OCI-LY3 (cell line): ENCODE measurements at regions not wholly inside any gene's neighbourhood (a gene's known extent, or its start where the extent isn't known, plus 50 kb on each side); places are given as distances from the start of the nearest gene placed in this dataset.

Experiments used
- EZH2phosphoT487 ChIP-seq: fragments of 200-600 bp; shearing (Covaris generic); IDR thresholded peaks from 2 replicates; pipeline ENCODE4 v1.6.1; 2018; ENCODE audit warnings: antibody characterized with exemption, mixed run types, low read depth
- TF ChIP-seq, protein P1 (sequence below): fragments of 200-600, 300-600 bp; sonication (generic); IDR thresholded peaks from 2 replicates; pipeline ENCODE4 v1.5.1; 2014; ENCODE audit warnings: antibody characterized with exemption, low read length, low read depth

DNA sequence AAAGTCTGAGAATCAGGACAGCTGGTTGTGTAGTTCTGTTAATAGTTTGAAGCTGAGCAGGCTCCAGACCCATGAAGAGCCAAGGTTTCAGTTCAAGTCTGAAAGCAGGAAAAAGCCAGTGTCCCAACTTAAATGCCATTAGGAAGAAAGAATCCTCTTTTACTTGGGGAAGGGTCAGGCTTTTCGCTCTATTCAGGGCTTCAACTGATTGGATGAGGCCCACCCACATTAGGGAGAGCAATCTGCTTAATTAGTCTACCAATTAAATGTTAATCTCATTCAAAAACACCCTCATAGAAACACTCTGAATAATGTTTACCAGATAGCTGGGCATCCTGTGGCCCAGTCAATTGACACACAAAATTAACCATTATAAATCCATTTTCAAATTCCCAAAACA is 462.2 kb downstream of the EPM2A start:
- TF ChIP-seq, protein P1, sequence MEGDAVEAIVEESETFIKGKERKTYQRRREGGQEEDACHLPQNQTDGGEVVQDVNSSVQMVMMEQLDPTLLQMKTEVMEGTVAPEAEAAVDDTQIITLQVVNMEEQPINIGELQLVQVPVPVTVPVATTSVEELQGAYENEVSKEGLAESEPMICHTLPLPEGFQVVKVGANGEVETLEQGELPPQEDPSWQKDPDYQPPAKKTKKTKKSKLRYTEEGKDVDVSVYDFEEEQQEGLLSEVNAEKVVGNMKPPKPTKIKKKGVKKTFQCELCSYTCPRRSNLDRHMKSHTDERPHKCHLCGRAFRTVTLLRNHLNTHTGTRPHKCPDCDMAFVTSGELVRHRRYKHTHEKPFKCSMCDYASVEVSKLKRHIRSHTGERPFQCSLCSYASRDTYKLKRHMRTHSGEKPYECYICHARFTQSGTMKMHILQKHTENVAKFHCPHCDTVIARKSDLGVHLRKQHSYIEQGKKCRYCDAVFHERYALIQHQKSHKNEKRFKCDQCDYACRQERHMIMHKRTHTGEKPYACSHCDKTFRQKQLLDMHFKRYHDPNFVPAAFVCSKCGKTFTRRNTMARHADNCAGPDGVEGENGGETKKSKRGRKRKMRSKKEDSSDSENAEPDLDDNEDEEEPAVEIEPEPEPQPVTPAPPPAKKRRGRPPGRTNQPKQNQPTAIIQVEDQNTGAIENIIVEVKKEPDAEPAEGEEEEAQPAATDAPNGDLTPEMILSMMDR: no peak
- no peak for TF ChIP-seq EZH2phosphoT487
